GM20000 (cell line): ENCODE measurements at regions not wholly inside any gene's neighbourhood (a gene's known extent, or its start where the extent isn't known, plus 50 kb on each side); places are given as distances from the start of the nearest gene placed in this dataset.
"Not testable (repeated sequence)": the region's sequence is repeated elsewhere in the genome, so short reads cannot be mapped to it uniquely, and the experiment has no call there.

Experiments
- DNase-seq: peaks from one replicate; pipeline ENCODE4 v3.0.0; 2012; ENCODE audit warnings: low spot score
- TF ChIP-seq, protein P1 (sequence below): IDR thresholded peaks from 2 replicates; pipeline ENCODE4 v1.5.1; 2012; ENCODE audit warnings: mild to moderate bottlenecking, control low read depth; ENCODE audit errors: extremely low read depth, missing control alignments

DNA sequence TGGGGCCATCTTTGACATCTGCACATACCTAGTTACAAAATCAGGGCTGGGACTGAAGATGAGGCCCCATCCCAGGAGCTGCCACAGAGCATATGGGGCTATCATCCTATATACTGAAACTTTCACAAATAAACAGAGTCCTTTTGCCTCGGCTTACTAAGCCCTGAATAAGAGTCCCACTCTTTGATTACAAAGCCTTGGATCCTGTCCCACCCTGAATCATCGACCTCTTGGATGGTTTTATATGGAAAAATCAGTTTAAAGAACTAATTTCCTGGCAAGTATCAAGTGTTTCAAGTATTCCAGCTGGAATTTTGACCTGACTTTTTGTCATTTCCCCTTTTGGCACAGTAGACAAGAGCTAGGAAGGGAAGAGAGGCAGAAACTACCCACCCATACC, 331.3 kb upstream of the FRG2C start:
- DNase-seq: no peak
- TF ChIP-seq, protein P1, sequence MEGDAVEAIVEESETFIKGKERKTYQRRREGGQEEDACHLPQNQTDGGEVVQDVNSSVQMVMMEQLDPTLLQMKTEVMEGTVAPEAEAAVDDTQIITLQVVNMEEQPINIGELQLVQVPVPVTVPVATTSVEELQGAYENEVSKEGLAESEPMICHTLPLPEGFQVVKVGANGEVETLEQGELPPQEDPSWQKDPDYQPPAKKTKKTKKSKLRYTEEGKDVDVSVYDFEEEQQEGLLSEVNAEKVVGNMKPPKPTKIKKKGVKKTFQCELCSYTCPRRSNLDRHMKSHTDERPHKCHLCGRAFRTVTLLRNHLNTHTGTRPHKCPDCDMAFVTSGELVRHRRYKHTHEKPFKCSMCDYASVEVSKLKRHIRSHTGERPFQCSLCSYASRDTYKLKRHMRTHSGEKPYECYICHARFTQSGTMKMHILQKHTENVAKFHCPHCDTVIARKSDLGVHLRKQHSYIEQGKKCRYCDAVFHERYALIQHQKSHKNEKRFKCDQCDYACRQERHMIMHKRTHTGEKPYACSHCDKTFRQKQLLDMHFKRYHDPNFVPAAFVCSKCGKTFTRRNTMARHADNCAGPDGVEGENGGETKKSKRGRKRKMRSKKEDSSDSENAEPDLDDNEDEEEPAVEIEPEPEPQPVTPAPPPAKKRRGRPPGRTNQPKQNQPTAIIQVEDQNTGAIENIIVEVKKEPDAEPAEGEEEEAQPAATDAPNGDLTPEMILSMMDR: no peak

DNA sequence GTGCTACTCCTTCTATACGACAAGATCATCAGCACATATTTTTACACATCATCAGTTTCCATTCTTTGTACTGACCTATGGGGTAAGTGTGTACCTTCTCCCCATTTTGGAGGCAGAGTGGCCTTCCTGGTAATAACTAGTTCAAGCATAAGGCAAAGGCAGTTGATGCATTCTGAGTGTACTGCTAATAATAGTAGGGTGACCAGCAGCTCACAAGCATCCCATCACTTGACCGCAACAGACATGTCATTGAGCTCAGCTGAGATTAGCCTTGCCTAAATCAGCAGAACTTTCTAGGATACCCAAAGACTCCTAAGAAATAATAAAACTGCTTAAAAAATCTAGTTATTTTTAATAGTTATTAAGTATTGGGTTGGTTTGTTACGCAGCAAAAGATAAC, 329.8 kb upstream of the FRG2C start:
- no peak for DNase-seq
- TF ChIP-seq, protein P1: no peak

DNA sequence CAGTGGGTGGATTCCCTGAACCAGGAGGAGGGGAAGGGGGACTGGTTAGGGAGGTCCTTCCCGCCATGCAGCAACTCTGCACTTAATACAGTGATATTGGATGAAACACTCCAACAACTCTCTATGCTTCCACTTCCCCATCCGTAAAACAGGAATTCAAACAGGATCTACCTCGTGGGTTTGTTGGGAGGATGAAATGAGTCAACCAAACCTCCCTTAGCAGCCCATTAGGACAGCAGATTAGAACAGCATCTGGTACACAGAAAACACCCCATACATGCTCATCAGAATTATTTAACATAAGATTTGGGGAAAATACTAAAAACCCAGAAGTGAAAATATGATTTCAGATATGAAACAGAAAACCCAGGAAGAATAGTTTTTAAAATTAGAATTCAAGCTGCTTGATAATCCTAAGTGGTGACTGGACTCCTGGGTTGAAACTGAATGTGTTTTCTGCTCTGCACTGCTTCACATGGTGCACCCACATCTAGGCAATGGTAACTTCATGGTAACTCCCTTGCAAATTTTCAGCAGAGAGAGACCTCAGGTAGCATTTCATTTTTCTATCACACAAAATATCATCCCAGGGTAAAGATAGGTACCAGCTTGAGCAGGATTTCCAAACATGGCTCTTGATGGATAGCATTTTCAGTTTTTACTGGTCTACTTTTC, 326.8 kb upstream of the FRG2C start:
- TF ChIP-seq, protein P1: no peak
- no peak for DNase-seq

DNA sequence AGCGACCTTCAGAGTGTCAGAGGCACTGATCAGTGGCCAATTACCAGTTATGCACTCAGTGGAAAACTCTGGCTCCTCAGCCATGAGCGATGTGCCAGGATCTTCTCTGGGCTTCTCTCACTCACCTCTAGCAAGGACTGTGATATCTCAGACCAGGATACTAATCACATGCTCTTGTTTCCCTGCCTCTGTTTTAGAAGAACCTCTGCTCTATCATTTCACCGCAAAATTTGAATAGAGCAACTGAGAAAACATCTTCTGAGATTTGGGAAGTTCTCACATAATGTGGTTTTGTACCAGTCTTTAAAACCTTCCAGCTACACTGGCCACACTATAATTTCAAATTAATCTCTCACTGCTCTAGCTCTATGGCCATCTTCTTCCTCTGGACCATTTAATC, 325.8 kb upstream of the FRG2C start:
- DNase-seq: no peak
- TF ChIP-seq, protein P1: no peak

DNA sequence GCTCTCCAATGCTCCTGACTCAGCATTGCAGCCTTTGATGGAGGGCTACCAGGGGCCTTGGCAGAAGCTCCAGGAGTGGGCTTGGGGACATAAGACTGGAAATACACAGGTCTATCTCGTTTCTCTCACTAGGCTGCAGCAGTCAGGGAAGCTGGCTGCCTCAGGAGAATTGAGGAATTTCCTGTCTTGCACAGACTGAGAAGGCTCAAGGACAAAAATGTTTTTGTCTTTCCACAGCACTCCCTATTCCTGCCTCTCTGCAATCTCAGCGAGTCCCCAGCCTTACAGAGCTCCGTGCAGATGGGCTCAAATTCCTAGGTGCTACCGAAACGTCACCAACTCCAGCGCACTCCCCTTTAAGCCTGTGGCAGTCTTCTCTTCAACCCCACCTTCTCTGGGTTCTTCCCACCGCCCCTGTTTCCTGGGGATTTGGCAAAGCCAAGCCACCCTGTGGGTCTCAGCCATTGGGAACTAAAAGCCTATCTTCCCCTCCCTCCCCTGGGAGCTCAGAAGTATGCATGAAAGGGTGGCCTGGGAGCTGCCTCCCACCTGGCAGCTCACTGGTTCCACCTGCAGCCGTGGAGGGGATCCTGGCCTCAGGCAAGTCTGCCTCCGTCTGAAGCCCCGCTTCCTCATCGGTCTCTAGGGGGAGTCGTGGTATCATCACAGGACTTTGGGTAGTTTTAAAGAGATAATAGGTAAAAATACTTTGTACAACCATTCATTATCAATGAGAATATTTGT, 322.6 kb upstream of the FRG2C start:
- TF ChIP-seq, protein P1: no peak
- DNase-seq: no peak

DNA sequence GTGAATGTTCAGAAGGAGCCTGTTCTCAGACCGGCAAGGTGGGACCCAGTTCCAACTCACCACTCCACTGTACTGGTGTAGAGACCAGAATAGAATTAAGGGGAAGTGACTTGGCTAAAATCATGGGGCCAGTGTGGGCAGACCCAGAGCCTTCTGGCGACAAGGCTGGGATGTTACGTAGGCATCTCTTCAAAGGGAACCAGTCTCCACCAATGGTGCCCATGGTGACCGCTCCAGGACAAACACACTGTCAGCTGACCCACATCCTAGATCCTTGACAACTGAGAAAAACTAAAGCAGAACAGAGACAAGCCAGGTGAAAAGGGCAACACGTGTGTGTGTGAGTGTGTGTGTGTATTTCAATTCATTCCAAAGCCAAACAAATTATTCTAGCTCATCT, 321.7 kb upstream of the FRG2C start:
- no peak for DNase-seq
- TF ChIP-seq, protein P1: no peak

DNA sequence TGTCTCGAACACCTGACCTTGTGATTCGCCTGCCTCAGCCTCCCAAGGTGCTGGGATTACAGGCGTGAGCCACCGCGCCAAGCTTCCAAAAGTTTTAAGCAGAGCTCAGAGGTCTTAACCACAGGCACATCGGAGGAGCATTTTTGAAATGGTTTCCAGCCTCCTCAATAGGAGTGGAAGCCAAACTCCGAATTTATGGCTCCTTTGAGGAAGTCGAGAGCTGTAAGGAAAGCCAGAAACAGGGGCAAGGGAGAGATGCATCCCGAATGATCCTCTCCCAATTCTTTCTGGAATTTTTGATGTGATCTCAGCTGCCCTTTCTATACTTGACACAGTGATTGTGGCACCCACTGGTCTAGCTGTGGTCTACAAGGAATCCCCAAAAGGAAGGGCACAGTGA, 313.6 kb upstream of the FRG2C start:
- not testable (repeated sequence) for DNase-seq
